ENCODE measurements at regions not wholly inside any gene's neighbourhood (a gene's known extent, or its start where the extent isn't known, plus 50 kb on each side); places are given as distances from the start of the nearest gene placed in this dataset.
A peak's percentile ranks its signal among the peaks of the same experiment; 100 is the strongest.

DNA sequence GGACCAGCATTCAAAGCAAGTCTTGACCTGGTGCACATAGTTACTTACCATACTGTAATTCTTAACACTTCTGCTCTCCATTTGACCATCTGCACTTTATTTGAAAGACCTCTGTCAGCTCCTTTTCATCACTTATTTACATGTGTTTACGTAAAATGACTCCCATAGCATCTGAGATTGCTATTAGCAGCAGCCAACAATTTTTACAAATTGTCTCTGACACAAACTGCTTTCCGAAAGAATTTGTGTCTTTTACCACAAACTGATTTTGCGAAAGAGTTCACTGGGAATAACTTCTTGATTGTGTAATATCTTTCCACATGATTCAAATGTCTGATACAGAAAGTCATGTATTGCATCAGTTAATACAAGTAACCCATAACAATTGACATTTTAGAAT, 144.1 kb upstream of the PEX5L start:
- no peak overlapping the region for H3K4me3 ChIP-seq (ENCODE audit: control insufficient read depth, low read depth, low read length)
- DNase-seq (ENCODE audit: low read depth) = peak; percentile 84
- TF ChIP-seq, protein P1, sequence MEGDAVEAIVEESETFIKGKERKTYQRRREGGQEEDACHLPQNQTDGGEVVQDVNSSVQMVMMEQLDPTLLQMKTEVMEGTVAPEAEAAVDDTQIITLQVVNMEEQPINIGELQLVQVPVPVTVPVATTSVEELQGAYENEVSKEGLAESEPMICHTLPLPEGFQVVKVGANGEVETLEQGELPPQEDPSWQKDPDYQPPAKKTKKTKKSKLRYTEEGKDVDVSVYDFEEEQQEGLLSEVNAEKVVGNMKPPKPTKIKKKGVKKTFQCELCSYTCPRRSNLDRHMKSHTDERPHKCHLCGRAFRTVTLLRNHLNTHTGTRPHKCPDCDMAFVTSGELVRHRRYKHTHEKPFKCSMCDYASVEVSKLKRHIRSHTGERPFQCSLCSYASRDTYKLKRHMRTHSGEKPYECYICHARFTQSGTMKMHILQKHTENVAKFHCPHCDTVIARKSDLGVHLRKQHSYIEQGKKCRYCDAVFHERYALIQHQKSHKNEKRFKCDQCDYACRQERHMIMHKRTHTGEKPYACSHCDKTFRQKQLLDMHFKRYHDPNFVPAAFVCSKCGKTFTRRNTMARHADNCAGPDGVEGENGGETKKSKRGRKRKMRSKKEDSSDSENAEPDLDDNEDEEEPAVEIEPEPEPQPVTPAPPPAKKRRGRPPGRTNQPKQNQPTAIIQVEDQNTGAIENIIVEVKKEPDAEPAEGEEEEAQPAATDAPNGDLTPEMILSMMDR (conservative IDR thresholded peaks at IDR 0.05; ENCODE audit: control insufficient read depth, insufficient read depth, low read depth, low read length) = no peak

DNA sequence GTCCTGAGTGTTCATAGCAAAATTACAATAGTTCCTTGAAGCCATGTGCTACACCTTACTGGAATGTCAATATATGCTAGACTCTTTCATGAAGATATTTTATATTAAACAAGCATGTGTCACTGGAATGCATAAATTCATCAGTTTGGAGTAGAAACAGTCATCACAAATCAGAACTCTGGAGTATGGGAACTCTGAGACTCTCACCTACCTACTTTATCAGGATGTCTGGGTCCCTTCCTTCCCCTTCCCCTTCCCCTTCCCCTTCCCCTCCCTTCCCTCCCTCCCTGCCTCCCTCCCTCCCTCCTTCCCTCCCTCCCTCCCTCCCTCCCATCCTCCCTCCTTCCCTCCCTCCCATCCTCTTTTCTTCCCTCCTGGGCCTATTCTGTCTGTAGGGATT, 144.7 kb upstream of the PEX5L start:
- DNase-seq (ENCODE audit: low read depth) = no peak
- TF ChIP-seq, protein P1 (conservative IDR thresholded peaks at IDR 0.05; ENCODE audit: control insufficient read depth, insufficient read depth, low read depth, low read length) = no peak
- no peak overlapping the region for H3K4me3 ChIP-seq (ENCODE audit: control insufficient read depth, low read depth, low read length)

DNA sequence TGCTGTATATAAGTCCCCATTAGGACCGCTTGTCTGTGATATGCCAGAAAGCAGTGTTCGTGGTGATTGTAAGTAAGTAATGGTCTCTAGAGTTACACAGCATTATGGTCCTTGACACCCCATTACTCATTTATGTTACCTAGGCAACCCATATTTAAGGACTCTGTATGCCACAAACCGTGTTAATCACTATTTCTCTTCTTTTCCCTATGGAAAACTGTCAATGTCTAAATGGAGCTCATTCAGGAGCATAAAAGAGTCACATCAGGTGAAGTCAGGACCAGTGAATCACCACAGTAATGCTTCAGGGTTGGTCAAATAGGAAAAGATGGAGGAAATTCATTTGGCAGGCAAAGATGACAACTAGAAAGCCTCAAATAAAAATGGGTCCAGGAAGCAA, 146.6 kb upstream of the PEX5L start:
- TF ChIP-seq, protein P1 (conservative IDR thresholded peaks at IDR 0.05; ENCODE audit: control insufficient read depth, insufficient read depth, low read depth, low read length) = no peak
- no peak for DNase-seq (ENCODE audit: low read depth)
- no peak overlapping the region for H3K4me3 ChIP-seq (ENCODE audit: control insufficient read depth, low read depth, low read length)

DNA sequence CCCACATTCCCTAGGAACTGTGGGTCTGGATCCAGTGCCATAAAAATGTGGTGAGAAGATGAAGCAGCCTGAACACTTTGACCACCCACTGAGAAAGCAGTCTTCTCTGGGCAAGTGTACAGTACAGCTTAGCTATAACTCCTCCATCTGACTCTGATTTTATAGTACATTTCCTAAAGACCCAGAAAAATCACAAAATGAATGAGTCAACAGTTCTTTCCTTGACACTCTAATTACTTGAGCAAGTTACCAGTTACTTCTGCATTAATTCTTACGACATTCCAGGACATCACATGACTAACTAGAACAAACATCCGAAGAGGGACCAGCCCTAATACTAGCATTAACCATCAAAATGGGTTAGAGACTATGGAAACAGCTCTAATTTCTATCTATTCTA, 148.1 kb upstream of the PEX5L start:
- H3K4me3 ChIP-seq (ENCODE audit: control insufficient read depth, low read depth, low read length) = no peak overlapping the region
- DNase-seq (ENCODE audit: low read depth) = peak; percentile 57
- TF ChIP-seq, protein P1 (conservative IDR thresholded peaks at IDR 0.05; ENCODE audit: control insufficient read depth, insufficient read depth, low read depth, low read length) = no peak

DNA sequence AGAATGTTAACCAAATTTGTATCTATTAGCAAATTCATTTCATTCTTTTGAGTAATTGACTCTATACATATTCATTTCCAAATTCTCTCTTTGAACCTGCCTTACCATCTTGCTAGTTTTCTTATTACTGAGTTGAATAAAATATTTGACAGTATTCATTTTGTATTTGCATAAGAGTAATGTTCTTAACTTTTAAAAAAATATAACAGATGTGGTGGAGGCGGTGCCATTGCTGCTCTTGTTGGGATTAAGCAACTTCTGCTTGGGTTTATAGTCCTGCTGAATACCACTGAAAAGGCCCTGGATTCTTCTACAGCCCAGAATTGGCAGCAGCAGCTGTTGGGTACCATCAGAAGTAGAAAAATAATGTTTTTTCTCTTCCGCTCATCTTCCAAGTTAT, 148.9 kb upstream of the PEX5L start:
- H3K4me3 ChIP-seq (ENCODE audit: control insufficient read depth, low read depth, low read length) = no peak overlapping the region
- DNase-seq (ENCODE audit: low read depth) = no peak
- TF ChIP-seq, protein P1 (conservative IDR thresholded peaks at IDR 0.05; ENCODE audit: control insufficient read depth, insufficient read depth, low read depth, low read length) = no peak

DNA sequence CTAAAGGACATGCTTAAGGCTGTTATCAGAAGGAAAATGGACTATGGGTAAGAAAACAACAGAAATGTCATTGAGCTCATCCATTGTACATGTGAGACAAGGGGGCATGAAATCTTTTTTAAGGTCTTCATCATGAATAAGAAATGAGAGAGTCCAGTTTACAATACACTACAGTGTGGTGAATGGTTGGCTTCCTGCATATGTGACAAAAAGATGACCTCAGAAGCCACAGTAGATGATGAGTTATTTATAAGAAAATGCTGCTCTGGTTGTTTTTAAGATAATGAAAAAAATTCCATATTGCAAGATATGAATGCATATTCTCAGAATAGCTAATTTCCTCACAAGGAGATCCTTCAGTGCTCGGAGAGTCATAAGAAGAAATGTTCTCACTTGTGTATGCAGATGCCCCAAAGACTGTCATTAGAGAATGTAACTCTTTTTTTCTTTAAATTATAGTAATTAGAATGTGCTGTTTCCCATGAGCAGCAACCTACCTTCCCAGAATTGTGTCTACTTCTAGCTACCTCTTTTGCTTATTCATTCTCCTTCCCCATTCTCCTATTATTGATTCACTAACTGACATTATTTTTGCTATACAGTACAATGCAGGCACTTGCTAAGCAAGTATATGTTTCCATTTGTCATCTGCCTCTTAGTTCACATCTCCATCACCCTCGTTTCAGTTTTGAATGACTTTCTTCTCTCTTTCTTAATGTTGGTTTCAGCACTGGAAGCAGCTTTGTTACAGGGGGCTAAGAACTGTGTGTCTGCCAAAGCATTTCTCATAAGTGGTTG, 152.0 kb upstream of the PEX5L start:
- TF ChIP-seq, protein P1 (conservative IDR thresholded peaks at IDR 0.05; ENCODE audit: control insufficient read depth, insufficient read depth, low read depth, low read length) = no peak
- no peak for DNase-seq (ENCODE audit: low read depth)
- H3K4me3 ChIP-seq (ENCODE audit: control insufficient read depth, low read depth, low read length) = no peak overlapping the region

All from fibroblast of mammary gland (primary cell).